CD14-positive monocyte (primary cell): ENCODE measurements at regions not wholly inside any gene's neighbourhood (a gene's known extent, or its start where the extent isn't known, plus 50 kb on each side); places are given as distances from the start of the nearest gene placed in this dataset.

ENCODE experiments used
- DNase-seq, 3 donors: peaks; one replicate each; pipeline ENCODE4 v3.0.0-alpha.2; 2011 to 2022
- H2AFZ ChIP-seq: 2 replicates; pipeline ENCODE4 v1.6.0; 2012; ENCODE audit warnings: mild to moderate bottlenecking, low read depth, low read length, inconsistent platforms; ENCODE audit not compliant: insufficient read depth, poor library complexity, severe bottlenecking
- H3K27ac ChIP-seq, 2 donors: 1 replicate in 1 of 2; 2 replicates in 1 of 2; pipeline ENCODE4 v1.5.1; 2012 to 2013; ENCODE audit warnings: low read length in 2 of 2, control low read depth in 1 of 2, inconsistent platforms in 1 of 2, low read depth in 1 of 2, mild to moderate bottlenecking in 1 of 2
- H3K27me3 ChIP-seq, 2 donors: one replicate each; pipeline versions ENCODE4 v1.6.0 to v1.6.1; 2011 to 2013; ENCODE audit warnings: low read length in 2 of 2; ENCODE audit not compliant: control insufficient read depth in 2 of 2, insufficient read depth in 2 of 2
- H3K36me3 ChIP-seq, 2 donors: replicated peaks in 1 of 2; 1 replicate in 1 of 2; 2 replicates in 1 of 2; pipeline versions ENCODE4 v1.5.1 to v1.6.1; 2012 to 2013; ENCODE audit warnings: low read length in 2 of 2, control low read depth in 1 of 2, inconsistent platforms in 1 of 2, mild to moderate bottlenecking in 1 of 2; ENCODE audit not compliant: insufficient read depth in 2 of 2, control insufficient read depth in 1 of 2
- H3K4me1 ChIP-seq, 2 donors: 1 replicate in 1 of 2; 2 replicates in 1 of 2; pipeline versions ENCODE4 v1.5.1 to v1.6.1; 2012 to 2013; ENCODE audit warnings: low read length in 2 of 2, control low read depth in 1 of 2, inconsistent platforms in 1 of 2, mild to moderate bottlenecking in 1 of 2, moderate library complexity in 1 of 2; ENCODE audit not compliant: insufficient read depth in 2 of 2, control insufficient read depth in 1 of 2
- H3K4me2 ChIP-seq: replicated peaks from 2 replicates; pipeline ENCODE3; 2012; ENCODE audit warnings: low read length, moderate library complexity, mild to moderate bottlenecking; ENCODE audit not compliant: poor library complexity, severe bottlenecking; ENCODE audit errors: extremely low read depth
- H3K4me3 ChIP-seq, 3 experiments: fragments of 200-600 bp in 1 of 3; sonication (generic) in 1 of 3; replicated peaks in 1 of 3; 1 replicate in 2 of 3; 2 replicates in 1 of 3; pipeline ENCODE4 v1.5.1; 2011 to 2013; ENCODE audit warnings: low read length in 3 of 3, mild to moderate bottlenecking in 3 of 3, control low read depth in 2 of 3, low read depth in 2 of 3, inconsistent platforms in 1 of 3, moderate library complexity in 1 of 3
- H3K79me2 ChIP-seq: 2 replicates; pipeline ENCODE4 v1.6.0; 2012; ENCODE audit warnings: mild to moderate bottlenecking, control low read depth, inconsistent platforms, low read length, moderate library complexity; ENCODE audit not compliant: insufficient read depth
- H3K9ac ChIP-seq: 2 replicates; pipeline ENCODE4 v1.6.0; 2017; ENCODE audit warnings: low read length, mild to moderate bottlenecking; ENCODE audit not compliant: insufficient read depth, poor library complexity, severe bottlenecking
- H3K9me3 ChIP-seq, 2 donors: replicated peaks in 1 of 2; 1 replicate in 1 of 2; 2 replicates in 1 of 2; pipeline versions ENCODE4 v1.5.1 to v1.6.1; 2012 to 2013; ENCODE audit warnings: low read length in 2 of 2, control low read depth in 1 of 2; ENCODE audit not compliant: control insufficient read depth in 1 of 2, insufficient read depth in 1 of 2
- H4K20me1 ChIP-seq: 2 replicates; pipeline ENCODE4 v1.6.0; 2012; ENCODE audit warnings: mild to moderate bottlenecking, low read length, control low read depth, moderate library complexity; ENCODE audit not compliant: insufficient read depth
- H3K27ac Mint-ChIP-seq, 7 donors: one replicate each; pipeline ENCODE4 v1.8.0; 2020; ENCODE audit warnings: mild to moderate bottlenecking in 7 of 7, mixed read lengths in 7 of 7, moderate library complexity in 6 of 7, inconsistent platforms in 2 of 7
- H3K27me3 Mint-ChIP-seq, 3 donors: one replicate each; pipeline ENCODE4 v1.8.0; 2021 to 2022; ENCODE audit warnings: low read depth in 3 of 3, mild to moderate bottlenecking in 3 of 3, mixed read lengths in 3 of 3, moderate library complexity in 3 of 3, inconsistent platforms in 1 of 3
- H3K36me3 Mint-ChIP-seq, 2 donors: one replicate each; pipeline ENCODE4 v1.8.0; 2020; ENCODE audit warnings: mixed read lengths in 2 of 2, inconsistent platforms in 1 of 2, mild to moderate bottlenecking in 1 of 2
- H3K4me1 Mint-ChIP-seq: one replicate; pipeline ENCODE4 v1.8.0; 2020; ENCODE audit warnings: mild to moderate bottlenecking, mixed read lengths
- H3K4me3 Mint-ChIP-seq, 2 donors: one replicate each; pipeline ENCODE4 v1.8.0; 2020; ENCODE audit warnings: mild to moderate bottlenecking in 2 of 2, mixed read lengths in 2 of 2, moderate library complexity in 1 of 2
- H3K9me3 Mint-ChIP-seq, 7 donors: one replicate each; pipeline ENCODE4 v1.8.0; 2020 to 2022; ENCODE audit warnings: mixed read lengths in 7 of 7, mild to moderate bottlenecking in 6 of 7, moderate library complexity in 6 of 7, inconsistent platforms in 2 of 7
- CTCF ChIP-seq: fragments of 200-600 bp; IDR thresholded peaks from one replicate; pipeline ENCODE4 v1.8.0; 2022; ENCODE audit warnings: antibody characterized with exemption, mild to moderate bottlenecking
- WGBS: methylation state at CpG from one replicate; pipeline ENCODE4 v1.1.5; 2013; ENCODE audit warnings: missing lambda C conversion rate; ENCODE audit not compliant: insufficient coverage; 5-methylcytosine and 5-hydroxymethylcytosine counted together
- intact Hi-C, 2 donors: fragments of 100-400 bp; cut with micrococcal nuclease; formaldehyde crosslinking; loops; one replicate each; pipeline versions ENCODE4 v1.15.0 to v1.15.1; 2023

GRCh38 chr20:50270034-50270395, 79.4 kb downstream of the CEBPB start:
- Histone ChIP-seq H3K4me3 (peak overlapping the region in 1 of 3 experiments; percentile 63), H3K27ac (peak overlapping the region; percentile 99), H3K9ac (peak overlapping the region; percentile 70), H2AFZ (no peak overlapping the region), H3K4me2 (peak overlapping the region; percentile 66), H3K79me2 (peaks cover 24% of the 10 kb centered on the region), H3K9me3 (no peaks in the 10 kb centered on the region), H3K36me3 (no peaks in the 10 kb centered on the region), H4K20me1 (no peaks in the 10 kb centered on the region), H3K4me1 (peaks cover 97 to 98% of the 10 kb centered on the region in 2 donors), H3K27me3 (no peaks in the 10 kb centered on the region)
- Mint-ChIP-seq H3K9me3 (no peaks in the 10 kb centered on the region), H3K36me3 (peaks cover 2 to 11% of the 10 kb centered on the region in 2 donors), H3K4me3 (peak overlapping the region; percentile 66 to 89), H3K27me3 (peaks cover 0 to 3% (median 0%) of the 10 kb centered on the region in 3 donors), H3K4me1 (peaks cover 96% of the 10 kb centered on the region), H3K27ac (peak overlapping the region; percentile 83 to 100 (median 99))
- intact Hi-C loops, result loop anchor here (2.0 to 5.0 kb wide), 4 partner anchors 43 to 192 kb away; partner anchors contain the start of gene CEBPB (in 1 of the 2)
- no peak for TF ChIP-seq CTCF
- 88% methylated on average over 7 of the region's 8 CpGs for WGBS
- DNase-seq, result no peak

GRCh38 chr20:50270569-50270968, 79.9 kb downstream of the CEBPB start:
- Histone ChIP-seq H3K36me3 (no peaks in the 10 kb centered on the region), H4K20me1 (no peaks in the 10 kb centered on the region), H3K9me3 (no peaks in the 10 kb centered on the region), H3K4me3 (peak overlapping the region in 1 of 3 experiments; percentile 63), H3K27ac (peak overlapping the region; percentile 99), H3K79me2 (peaks cover 24% of the 10 kb centered on the region), H2AFZ (peak overlapping the region; percentile 12), H3K4me2 (peak overlapping the region; percentile 66), H3K4me1 (peaks cover 97 to 98% of the 10 kb centered on the region in 2 donors), H3K27me3 (no peaks in the 10 kb centered on the region), H3K9ac (peak overlapping the region; percentile 70)
- intact Hi-C loops, result loop anchor here (2.0 to 5.0 kb wide), 4 partner anchors 43 to 192 kb away; partner anchors contain the start of gene CEBPB (in 1 of the 2)
- peak; percentile 78 to 95 (median 89) for DNase-seq
- Mint-ChIP-seq H3K4me3 (peak overlapping the region; percentile 66 to 89), H3K9me3 (no peaks in the 10 kb centered on the region), H3K36me3 (peaks cover 2 to 11% of the 10 kb centered on the region in 2 donors), H3K27me3 (peaks cover 0 to 3% (median 0%) of the 10 kb centered on the region in 3 donors), H3K27ac (peak overlapping the region; percentile 97 to 100 (median 99)), H3K4me1 (peaks cover 96% of the 10 kb centered on the region)
- peak; percentile 11 for TF ChIP-seq CTCF
- 1% methylated on average over 14 of the region's 19 CpGs for WGBS
